NCI-H1436 treated with DMSO at 0.1 percent for 48 hours (cell line): ENCODE measurements at regions not wholly inside any gene's neighbourhood (a gene's known extent, or its start where the extent isn't known, plus 50 kb on each side); places are given as distances from the start of the nearest gene placed in this dataset.
"Not testable (repeated sequence)": the region's sequence is repeated elsewhere in the genome, so short reads cannot be mapped to it uniquely, and the experiment has no call there.

Experiments
- DNase-seq: peaks from one replicate; lab custom pipeline; 2025; lab: John Stamatoyannopoulos, UW

GRCh38 chr12:131343436-131343835 lies 367.5 kb upstream of the SFSWAP start:
- DNase-seq = not testable (repeated sequence)

GRCh38 chr12:131344715-131345520 lies 366.0 kb upstream of the SFSWAP start:
- not testable (repeated sequence) for DNase-seq

GRCh38 chr12:131345521-131346436 lies 365.1 kb upstream of the SFSWAP start:
- no peak for DNase-seq

- no peak for DNase-seq
Observed at GRCh38 chr12:131346555-131347344, 364.1 kb upstream of the SFSWAP start.

- no peak for DNase-seq
Observed at GRCh38 chr12:131347345-131347714, 363.6 kb upstream of the SFSWAP start.

GRCh38 chr12:131347732-131348131 lies 363.2 kb upstream of the SFSWAP start:
- no peak for DNase-seq

GRCh38 chr12:131348231-131348630 lies 362.7 kb upstream of the SFSWAP start:
- DNase-seq = no peak

- no peak for DNase-seq
Observed at GRCh38 chr12:131348646-131349045, 362.2 kb upstream of the SFSWAP start.

GRCh38 chr12:131349397-131350127 lies 361.3 kb upstream of the SFSWAP start:
- no peak for DNase-seq

GRCh38 chr12:131350943-131351318 lies 360.0 kb upstream of the SFSWAP start:
- DNase-seq = no peak

GRCh38 chr12:131351319-131352028 lies 359.4 kb upstream of the SFSWAP start:
- no peak for DNase-seq

GRCh38 chr12:131352296-131352900 lies 358.5 kb upstream of the SFSWAP start:
- DNase-seq = no peak

- DNase-seq = no peak
Observed at GRCh38 chr12:131353376-131353775, 357.5 kb upstream of the SFSWAP start.

GRCh38 chr12:131353826-131354225 lies 357.1 kb upstream of the SFSWAP start:
- DNase-seq = no peak

- no peak for DNase-seq
Observed at GRCh38 chr12:131355361-131356245, 355.3 kb upstream of the SFSWAP start.

GRCh38 chr12:131356485-131357184 lies 354.3 kb upstream of the SFSWAP start:
- no peak for DNase-seq

- no peak for DNase-seq
Observed at GRCh38 chr12:131357185-131357747, 353.6 kb upstream of the SFSWAP start.

GRCh38 chr12:131357920-131358319 lies 353.0 kb upstream of the SFSWAP start:
- no peak for DNase-seq
